ENCODE measurements at regions not wholly inside any gene's neighbourhood (a gene's known extent, or its start where the extent isn't known, plus 50 kb on each side); places are given as distances from the start of the nearest gene placed in this dataset.

DNA sequence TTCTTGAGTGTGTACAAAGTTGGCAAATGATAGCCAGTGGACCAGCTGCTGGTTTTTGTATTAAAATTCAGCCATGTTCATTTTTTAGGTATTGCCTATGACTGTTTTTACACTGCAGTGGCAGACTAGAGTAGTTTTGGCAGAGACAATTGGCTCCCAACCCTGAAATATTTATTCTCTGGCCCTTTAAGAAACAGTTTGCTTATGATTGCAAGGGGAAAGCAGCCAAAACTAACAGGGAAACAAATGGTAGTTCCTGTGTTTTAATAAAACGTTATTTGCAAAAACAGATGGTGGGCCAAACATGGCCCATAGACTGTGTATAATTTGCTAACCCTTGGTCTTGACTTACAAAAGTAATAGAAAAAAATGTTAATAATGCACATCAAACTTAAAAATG lies 110.2 kb downstream of the ALX1 start:
- Mint-ChIP-seq H3K27ac (ENCODE audit: unreplicated experiment) (no peak overlapping the region), H3K4me1 (no peaks in the 10 kb centered on the region), H3K36me3 (ENCODE audit: low read depth) (no peaks in the 10 kb centered on the region), H3K4me3 (no peak overlapping the region), H3K27me3 (ENCODE audit: low read depth) (no peaks in the 10 kb centered on the region), H3K9me3 (no peaks in the 10 kb centered on the region)
- DNase-seq (ENCODE audit: low read depth, low spot score): no peak
- TF ChIP-seq, protein P1, sequence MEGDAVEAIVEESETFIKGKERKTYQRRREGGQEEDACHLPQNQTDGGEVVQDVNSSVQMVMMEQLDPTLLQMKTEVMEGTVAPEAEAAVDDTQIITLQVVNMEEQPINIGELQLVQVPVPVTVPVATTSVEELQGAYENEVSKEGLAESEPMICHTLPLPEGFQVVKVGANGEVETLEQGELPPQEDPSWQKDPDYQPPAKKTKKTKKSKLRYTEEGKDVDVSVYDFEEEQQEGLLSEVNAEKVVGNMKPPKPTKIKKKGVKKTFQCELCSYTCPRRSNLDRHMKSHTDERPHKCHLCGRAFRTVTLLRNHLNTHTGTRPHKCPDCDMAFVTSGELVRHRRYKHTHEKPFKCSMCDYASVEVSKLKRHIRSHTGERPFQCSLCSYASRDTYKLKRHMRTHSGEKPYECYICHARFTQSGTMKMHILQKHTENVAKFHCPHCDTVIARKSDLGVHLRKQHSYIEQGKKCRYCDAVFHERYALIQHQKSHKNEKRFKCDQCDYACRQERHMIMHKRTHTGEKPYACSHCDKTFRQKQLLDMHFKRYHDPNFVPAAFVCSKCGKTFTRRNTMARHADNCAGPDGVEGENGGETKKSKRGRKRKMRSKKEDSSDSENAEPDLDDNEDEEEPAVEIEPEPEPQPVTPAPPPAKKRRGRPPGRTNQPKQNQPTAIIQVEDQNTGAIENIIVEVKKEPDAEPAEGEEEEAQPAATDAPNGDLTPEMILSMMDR (conservative IDR thresholded peaks at IDR 0.05): no peak

DNA sequence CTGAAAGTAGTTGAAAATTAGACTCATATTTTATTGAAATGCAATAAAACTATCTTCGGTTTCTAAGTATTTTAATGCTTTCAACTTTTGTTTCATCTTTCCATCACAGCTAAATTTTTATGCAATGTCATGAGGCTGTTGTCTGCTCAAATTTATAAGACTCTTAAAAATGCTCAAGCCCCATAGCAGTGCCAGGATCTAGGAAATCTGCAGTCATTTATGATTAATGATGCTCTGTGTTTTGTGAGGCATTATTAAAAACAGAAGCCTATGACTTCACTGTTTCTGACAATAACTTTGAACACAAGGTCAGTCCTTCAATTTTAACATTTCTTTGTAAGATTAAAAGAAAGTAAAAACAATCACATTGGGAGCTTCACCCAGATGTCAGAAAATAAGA lies 112.5 kb downstream of the ALX1 start:
- Mint-ChIP-seq H3K27me3 (ENCODE audit: low read depth) (no peaks in the 10 kb centered on the region), H3K27ac (ENCODE audit: unreplicated experiment) (no peak overlapping the region), H3K4me1 (no peaks in the 10 kb centered on the region), H3K36me3 (ENCODE audit: low read depth) (no peaks in the 10 kb centered on the region), H3K4me3 (no peak overlapping the region), H3K9me3 (no peaks in the 10 kb centered on the region)
- TF ChIP-seq, protein P1 (conservative IDR thresholded peaks at IDR 0.05): no peak
- DNase-seq (ENCODE audit: low read depth, low spot score): no peak

DNA sequence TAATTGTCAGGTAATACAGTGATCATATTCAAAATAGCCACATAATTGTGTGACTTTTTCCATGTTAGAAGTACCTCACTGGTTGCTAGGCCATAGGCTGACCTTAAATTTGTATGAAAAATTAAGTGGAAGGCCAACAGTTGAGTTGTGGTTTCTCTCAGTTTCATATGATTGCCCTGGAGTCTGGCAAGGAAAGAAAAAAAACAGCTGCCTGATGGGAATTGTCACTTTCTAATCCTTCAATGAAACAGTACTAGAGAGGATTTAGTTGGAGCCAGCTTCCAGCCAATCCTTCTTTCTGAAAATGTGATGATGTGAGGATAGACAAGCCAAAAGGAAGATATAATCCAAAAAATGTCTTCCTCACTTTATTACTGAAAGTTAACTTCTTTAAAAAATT lies 113.6 kb downstream of the ALX1 start:
- H3K27ac Mint-ChIP-seq (ENCODE audit: unreplicated experiment): no peak overlapping the region
- DNase-seq (ENCODE audit: low read depth, low spot score): no peak
- no peaks in the 10 kb centered on the region for H3K4me1 Mint-ChIP-seq
- H3K27me3 Mint-ChIP-seq (ENCODE audit: low read depth): no peaks in the 10 kb centered on the region
- H3K9me3 Mint-ChIP-seq: no peaks in the 10 kb centered on the region
- TF ChIP-seq, protein P1 (conservative IDR thresholded peaks at IDR 0.05): no peak
- no peaks in the 10 kb centered on the region for H3K36me3 Mint-ChIP-seq (ENCODE audit: low read depth)
- H3K4me3 Mint-ChIP-seq: no peak overlapping the region

DNA sequence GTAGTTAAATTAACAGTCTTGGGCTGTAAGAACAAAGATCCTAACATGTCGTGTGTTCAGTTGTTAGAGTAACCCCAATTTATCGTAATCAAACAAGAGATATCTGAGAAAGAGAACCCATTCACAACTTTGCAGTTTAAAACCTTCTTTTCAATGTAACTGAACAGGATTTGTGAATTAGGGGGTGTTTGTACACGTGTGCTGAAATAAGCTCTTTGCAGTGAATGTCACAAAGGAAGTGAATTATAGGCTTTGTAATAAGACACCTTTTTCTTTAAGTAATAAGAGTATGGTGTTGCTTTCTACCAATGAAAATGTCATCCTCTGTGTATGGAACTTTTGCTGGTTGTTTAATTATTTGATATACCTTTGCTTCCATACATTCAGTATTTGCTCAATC lies 114.0 kb downstream of the ALX1 start:
- Mint-ChIP-seq H3K9me3 (no peaks in the 10 kb centered on the region), H3K4me1 (no peaks in the 10 kb centered on the region), H3K4me3 (no peak overlapping the region), H3K27me3 (ENCODE audit: low read depth) (no peaks in the 10 kb centered on the region), H3K27ac (ENCODE audit: unreplicated experiment) (no peak overlapping the region), H3K36me3 (ENCODE audit: low read depth) (no peaks in the 10 kb centered on the region)
- TF ChIP-seq, protein P1 (conservative IDR thresholded peaks at IDR 0.05): no peak
- no peak for DNase-seq (ENCODE audit: low read depth, low spot score)

DNA sequence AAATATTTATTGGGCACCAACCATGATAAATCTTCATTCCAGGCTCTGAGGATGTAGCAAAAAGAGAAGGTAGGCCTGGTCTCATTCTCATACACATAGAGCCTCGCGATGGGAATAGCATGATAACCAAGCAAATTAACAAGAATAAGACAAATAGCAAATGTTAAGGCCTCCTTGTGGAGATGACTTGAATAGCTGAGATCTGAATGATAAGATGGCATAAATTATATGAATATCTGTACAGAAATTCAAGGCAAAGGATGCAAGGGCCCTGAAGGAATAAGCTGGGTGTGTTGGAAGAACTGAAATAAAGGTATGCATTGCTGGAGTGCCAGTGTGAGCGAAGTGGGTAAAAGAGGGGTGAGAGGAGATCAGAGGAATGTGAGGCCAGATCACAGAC lies 114.8 kb downstream of the ALX1 start:
- Mint-ChIP-seq H3K9me3 (no peaks in the 10 kb centered on the region), H3K27ac (ENCODE audit: unreplicated experiment) (no peak overlapping the region), H3K36me3 (ENCODE audit: low read depth) (no peaks in the 10 kb centered on the region), H3K4me3 (no peak overlapping the region), H3K4me1 (no peaks in the 10 kb centered on the region), H3K27me3 (ENCODE audit: low read depth) (no peaks in the 10 kb centered on the region)
- TF ChIP-seq, protein P1 (conservative IDR thresholded peaks at IDR 0.05): no peak
- DNase-seq (ENCODE audit: low read depth, low spot score): no peak

DNA sequence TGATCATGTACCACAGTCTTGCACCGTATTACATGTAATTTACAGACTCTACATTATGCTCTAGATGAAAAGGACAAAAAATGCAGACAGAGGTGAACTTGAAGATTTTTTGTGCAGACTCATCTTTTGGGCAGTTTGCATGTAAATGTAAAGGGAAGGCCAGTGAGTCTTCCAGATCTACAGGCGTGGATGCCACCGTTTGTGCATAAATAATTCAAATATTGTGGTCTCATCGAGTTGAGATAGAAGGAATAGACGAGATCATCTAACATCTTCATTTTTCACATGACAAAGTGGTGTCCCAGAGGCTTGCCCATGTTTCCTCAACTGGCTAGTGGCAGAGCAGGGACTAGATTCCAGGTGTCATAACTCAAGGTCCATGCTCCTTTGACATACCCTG lies 125.2 kb downstream of the ALX1 start:
- peaks cover 4% of the 10 kb centered on the region for H3K4me1 Mint-ChIP-seq
- no peaks in the 10 kb centered on the region for H3K9me3 Mint-ChIP-seq
- no peak overlapping the region for H3K4me3 Mint-ChIP-seq
- DNase-seq (ENCODE audit: low read depth, low spot score): no peak
- H3K27ac Mint-ChIP-seq (ENCODE audit: unreplicated experiment): no peak overlapping the region
- H3K27me3 Mint-ChIP-seq (ENCODE audit: low read depth): no peaks in the 10 kb centered on the region
- TF ChIP-seq, protein P1 (conservative IDR thresholded peaks at IDR 0.05): no peak
- H3K36me3 Mint-ChIP-seq (ENCODE audit: low read depth): no peaks in the 10 kb centered on the region
